GM23338 (cell line): ENCODE measurements at regions not wholly inside any gene's neighbourhood (a gene's known extent, or its start where the extent isn't known, plus 50 kb on each side); places are given as distances from the start of the nearest gene placed in this dataset.

ENCODE experiments used
- ATAC-seq: fragments of 200-7000 bp; cut with Tn5 transposase; 3 replicates; pipeline ENCODE4 v1.9.1; 2020
- DNase-seq: peaks from one replicate; pipeline ENCODE4 v3.0.0-alpha.2; 2015; ENCODE audit warnings: low spot score
- H2AFZ ChIP-seq: fragments of 200-600 bp; sonication (generic); 2 replicates; pipeline ENCODE4 v1.8.0; 2016; ENCODE audit warnings: antibody characterized with exemption, mild to moderate bottlenecking, moderate library complexity
- H3F3A ChIP-seq: fragments of 200-600 bp; sonication (generic); replicated peaks from 2 replicates; pipeline ENCODE4 v1.8.0; 2017; ENCODE audit warnings: antibody characterized with exemption, mixed run types, low read depth
- H3K27ac ChIP-seq: fragments of 200-600 bp; sonication (generic); 2 replicates; pipeline ENCODE4 v1.6.1; 2016; ENCODE audit warnings: low read depth
- H3K27me3 ChIP-seq: fragments of 200-600 bp; sonication (generic); 2 replicates; pipeline ENCODE4 v1.8.0; 2016; ENCODE audit warnings: mild to moderate bottlenecking, mixed run types, moderate library complexity; ENCODE audit not compliant: insufficient read depth
- H3K36me3 ChIP-seq: fragments of 200-600 bp; sonication (generic); 2 replicates; pipeline ENCODE4 v1.8.0; 2016; ENCODE audit warnings: mild to moderate bottlenecking; ENCODE audit not compliant: insufficient read depth
- H3K4me1 ChIP-seq: fragments of 200-600 bp; sonication (generic); 2 replicates; pipeline ENCODE4 v1.8.0; 2016; ENCODE audit warnings: mild to moderate bottlenecking, moderate library complexity; ENCODE audit not compliant: insufficient read depth
- H3K4me2 ChIP-seq: fragments of 200-600 bp; sonication (generic); 2 replicates; pipeline ENCODE4 v1.7.1; 2017; ENCODE audit warnings: mixed run types
- H3K4me3 ChIP-seq: fragments of 200-600 bp; sonication (generic); 2 replicates; pipeline ENCODE4 v1.6.1; 2016; ENCODE audit warnings: mixed run types
- H3K79me2 ChIP-seq: fragments of 200-600 bp; sonication (generic); replicated peaks from 2 replicates; pipeline ENCODE4 v1.8.0; 2017; ENCODE audit warnings: mild to moderate bottlenecking; ENCODE audit not compliant: insufficient read depth
- H3K9me2 ChIP-seq: fragments of 200-600 bp; sonication (generic); 2 replicates; pipeline ENCODE4 v1.8.0; 2017; ENCODE audit not compliant: insufficient read depth
- H4K20me1 ChIP-seq: fragments of 200-600 bp; sonication (generic); replicated peaks from 2 replicates; pipeline ENCODE4 v1.8.0; 2017; ENCODE audit warnings: mild to moderate bottlenecking; ENCODE audit not compliant: insufficient read depth
- H3K27ac Mint-ChIP-seq: 2 replicates; pipeline ENCODE4 v1.8.0; 2020; ENCODE audit warnings: inconsistent platforms, mild to moderate bottlenecking, moderate library complexity, mixed read lengths
- H3K27me3 Mint-ChIP-seq: 3 replicates; pipeline ENCODE4 v1.8.0; 2022; ENCODE audit warnings: low read depth, mild to moderate bottlenecking, moderate library complexity, mixed read lengths, inconsistent platforms; ENCODE audit not compliant: insufficient read depth, poor library complexity
- H3K36me3 Mint-ChIP-seq: 3 replicates; pipeline ENCODE4 v1.8.0; 2021; ENCODE audit warnings: low read depth, mild to moderate bottlenecking, inconsistent platforms, moderate library complexity, mixed read lengths
- H3K4me1 Mint-ChIP-seq: 3 replicates; pipeline ENCODE4 v1.8.0; 2020; ENCODE audit warnings: mild to moderate bottlenecking, inconsistent platforms, mixed read lengths
- H3K4me3 Mint-ChIP-seq: 3 replicates; pipeline ENCODE4 v1.8.0; 2021; ENCODE audit warnings: moderate library complexity, mild to moderate bottlenecking, inconsistent platforms, mixed read lengths
- H3K9me3 Mint-ChIP-seq: 3 replicates; pipeline ENCODE4 v1.8.0; 2020; ENCODE audit warnings: moderate library complexity, mild to moderate bottlenecking, inconsistent platforms, mixed read lengths
- CREB1 ChIP-seq: fragments of 250-450 bp; sonication (Bioruptor Pico); IDR thresholded peaks from 2 replicates; pipeline ENCODE4 v1.5.0; 2020; ENCODE audit warnings: low read depth, mild to moderate bottlenecking, moderate library complexity
- EZH2 ChIP-seq: fragments of 200-600 bp; sonication (generic); IDR thresholded peaks from one replicate; pipeline ENCODE4 v1.8.0; 2017; ENCODE audit warnings: antibody characterized with exemption, mild to moderate bottlenecking, low read depth; ENCODE audit not compliant: unreplicated experiment
- EZH2phosphoT487 ChIP-seq: fragments of 200-600 bp; sonication (generic); IDR thresholded peaks from one replicate; pipeline ENCODE4 v1.8.1; 2018; ENCODE audit warnings: antibody characterized with exemption; ENCODE audit not compliant: unreplicated experiment
- NANOG ChIP-seq: IDR thresholded peaks from 2 replicates; pipeline ENCODE4 v1.6.1; 2016; ENCODE audit warnings: antibody characterized with exemption, borderline replicate concordance
- POLR2AphosphoS5 ChIP-seq: IDR thresholded peaks from 2 replicates; pipeline ENCODE4 v1.6.1; 2016; ENCODE audit warnings: antibody characterized with exemption, low read depth
- REST ChIP-seq: IDR thresholded peaks from one replicate; pipeline ENCODE4 v1.6.1; 2018; ENCODE audit warnings: antibody characterized with exemption; ENCODE audit not compliant: unreplicated experiment
- ZNF462 ChIP-seq: fragments of 250-450 bp; sonication (Bioruptor Pico); IDR thresholded peaks from 2 replicates; pipeline ENCODE4 v1.5.0; 2020; ENCODE audit warnings: mild to moderate bottlenecking, moderate library complexity

- TF ChIP-seq ZNF462 (CRISPR knock-in tag) (no peak), REST (no peak), NANOG (no peak), POLR2AphosphoS5 (no peak)
Observed at GRCh38 chr15:36254426-36254825, 325.0 kb upstream of the CDIN1 start (continued).

GRCh38 chr15:36256404-36256807 lies 323.0 kb upstream of the CDIN1 start:
- H3K4me3 ChIP-seq, result no peak overlapping the region
- H3K9me3 Mint-ChIP-seq, result no peaks in the 10 kb centered on the region
- no peaks in the 10 kb centered on the region for H3K4me1 ChIP-seq
- no peaks in the 10 kb centered on the region for H3F3A ChIP-seq
- no peak overlapping the region for H2AFZ ChIP-seq
- DNase-seq, result no peak
- H3K9me2 ChIP-seq, result no peaks in the 10 kb centered on the region
- H4K20me1 ChIP-seq, result no peaks in the 10 kb centered on the region
- ATAC-seq, result no peak
- no peak overlapping the region for H3K4me3 Mint-ChIP-seq
- H3K27ac ChIP-seq, result no peak overlapping the region
- H3K79me2 ChIP-seq, result no peaks in the 10 kb centered on the region
- peaks cover 2% of the 10 kb centered on the region for H3K27me3 Mint-ChIP-seq
- no peak overlapping the region for H3K27ac Mint-ChIP-seq
- H3K4me1 Mint-ChIP-seq, result peaks cover 5% of the 10 kb centered on the region; the same call in 2 of the 3 replicates
- TF ChIP-seq NANOG, result no peak
- no peak for TF ChIP-seq CREB1 (CRISPR knock-in tag)
- TF ChIP-seq EZH2, result no peak
- no peak for TF ChIP-seq EZH2phosphoT487
- H3K36me3 Mint-ChIP-seq, result no peaks in the 10 kb centered on the region
- H3K27me3 ChIP-seq, result no peaks in the 10 kb centered on the region
- H3K4me2 ChIP-seq, result no peak overlapping the region
- H3K36me3 ChIP-seq, result no peaks in the 10 kb centered on the region
